ENCODE measurements at regions not wholly inside any gene's neighbourhood (a gene's known extent, or its start where the extent isn't known, plus 50 kb on each side); places are given as distances from the start of the nearest gene placed in this dataset.
"Not testable (repeated sequence)": the region's sequence is repeated elsewhere in the genome, so short reads cannot be mapped to it uniquely, and the experiment has no call there.

- no peak for DNase-seq (ENCODE audit: low read depth)
Observed at GRCh38 chr4:158958489-158959270, 144.2 kb upstream of the RAPGEF2 start.

- no peak for DNase-seq (ENCODE audit: low read depth)
Observed at GRCh38 chr4:158962393-158962792, 140.5 kb upstream of the RAPGEF2 start.

GRCh38 chr4:158963282-158963681 is 139.6 kb upstream of the RAPGEF2 start:
- not testable (repeated sequence) for DNase-seq (ENCODE audit: low read depth)

GRCh38 chr4:158964114-158964727 is 138.7 kb upstream of the RAPGEF2 start:
- no peak for DNase-seq (ENCODE audit: low read depth)

- DNase-seq (ENCODE audit: low read depth) = no peak
Observed at GRCh38 chr4:158964728-158965124, 138.2 kb upstream of the RAPGEF2 start.

GRCh38 chr4:158965226-158965625 is 137.7 kb upstream of the RAPGEF2 start:
- no peak for DNase-seq (ENCODE audit: low read depth)

GRCh38 chr4:158966091-158966490 is 136.8 kb upstream of the RAPGEF2 start:
- no peak for DNase-seq (ENCODE audit: low read depth)

- DNase-seq (ENCODE audit: low read depth) = no peak
Observed at GRCh38 chr4:158968961-158969360, 133.9 kb upstream of the RAPGEF2 start.

- no peak for DNase-seq (ENCODE audit: low read depth)
Observed at GRCh38 chr4:158970812-158971211, 132.1 kb upstream of the RAPGEF2 start.

- not testable (repeated sequence) for DNase-seq (ENCODE audit: low read depth)
Observed at GRCh38 chr4:158974438-158974837, 128.4 kb upstream of the RAPGEF2 start.

GRCh38 chr4:158980711-158981110 is 122.2 kb upstream of the RAPGEF2 start:
- DNase-seq (ENCODE audit: low read depth) = not testable (repeated sequence)

- DNase-seq (ENCODE audit: low read depth) = no peak
Observed at GRCh38 chr4:158991534-158992155, 111.2 kb upstream of the RAPGEF2 start.

GRCh38 chr4:158993891-158994290 is 109.0 kb upstream of the RAPGEF2 start:
- no peak for DNase-seq (ENCODE audit: low read depth)

- DNase-seq (ENCODE audit: low read depth) = no peak
Observed at GRCh38 chr4:158995040-158995439, 107.8 kb upstream of the RAPGEF2 start.

GRCh38 chr4:158995965-158996364 is 106.9 kb upstream of the RAPGEF2 start:
- no peak for DNase-seq (ENCODE audit: low read depth)

GRCh38 chr4:158996669-158997074 is 106.2 kb upstream of the RAPGEF2 start:
- peak; percentile 93 for DNase-seq (ENCODE audit: low read depth)

- DNase-seq (ENCODE audit: low read depth) = no peak
Observed at GRCh38 chr4:158997660-158998349, 105.1 kb upstream of the RAPGEF2 start.

GRCh38 chr4:158998624-158999023 is 104.3 kb upstream of the RAPGEF2 start:
- peak; percentile 69 for DNase-seq (ENCODE audit: low read depth)

- DNase-seq (ENCODE audit: low read depth) = no peak
Observed at GRCh38 chr4:158999166-158999682, 103.7 kb upstream of the RAPGEF2 start.

- DNase-seq (ENCODE audit: low read depth) = no peak
Observed at GRCh38 chr4:158999849-159000248, 103.0 kb upstream of the RAPGEF2 start.

GRCh38 chr4:159002950-159003349 is 99.9 kb upstream of the RAPGEF2 start:
- no peak for DNase-seq (ENCODE audit: low read depth)
